ENCODE measurements at regions not wholly inside any gene's neighbourhood (a gene's known extent, or its start where the extent isn't known, plus 50 kb on each side); places are given as distances from the start of the nearest gene placed in this dataset.

DNA sequence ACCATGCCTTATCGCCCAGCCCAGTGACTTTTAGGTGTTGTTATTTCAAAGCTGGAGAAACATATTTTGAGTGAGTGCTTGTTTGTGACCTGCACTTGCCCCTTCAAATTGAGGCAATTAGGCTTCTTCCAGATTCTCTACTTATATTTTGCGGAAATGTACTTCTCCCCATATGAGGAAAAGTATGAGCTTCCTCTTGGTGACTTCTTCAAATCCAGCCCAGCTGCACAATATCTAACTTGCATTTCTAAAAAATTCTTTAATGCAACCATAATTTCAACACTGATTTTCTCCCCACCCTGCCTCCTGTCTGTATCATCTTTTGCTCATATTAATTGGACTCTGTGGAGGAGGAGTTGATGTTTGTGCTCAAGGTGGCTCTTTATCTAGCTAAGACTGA is 391.2 kb upstream of the POU3F3 start:
- no peak for DNase-seq
- WGBS (ENCODE audit: low lambda C conversion rate): 50% methylated on average over 2 of the region's 2 CpGs
- no peak overlapping the region for H3K9ac ChIP-seq
- no peak overlapping the region for H2AFZ ChIP-seq (ENCODE audit: low read depth)
- H3K4me2 ChIP-seq: no peak overlapping the region
- H4K20me1 ChIP-seq (ENCODE audit: insufficient read depth): no peaks in the 10 kb centered on the region
- H3F3A ChIP-seq (replicated peaks; ENCODE audit: insufficient read depth): no peaks in the 10 kb centered on the region
- H3K9me2 ChIP-seq: no peaks in the 10 kb centered on the region
- no peaks in the 10 kb centered on the region for H3K9me3 ChIP-seq
- H3K4me1 ChIP-seq (ENCODE audit: control insufficient read depth in 1 of 2, insufficient read depth in 2 of 2, low read depth in 1 of 2, low read length in 1 of 2): no peaks in the 10 kb centered on the region
- no peaks in the 10 kb centered on the region for H3K36me3 ChIP-seq (replicated peaks in 1 of 2; ENCODE audit: control insufficient read depth in 1 of 2, insufficient read depth in 2 of 2, low read length in 1 of 2)
- POLR2A ChIA-PET: no interaction called here
- H3K27me3 ChIP-seq (ENCODE audit: insufficient read depth): no peaks in the 10 kb centered on the region
- CTCF ChIA-PET: no interaction called here
- H3K79me2 ChIP-seq (ENCODE audit: insufficient read depth): no peaks in the 10 kb centered on the region
- H3K4me3 ChIP-seq (ENCODE audit: low read depth in 2 of 2, low read length in 1 of 2): no peak overlapping the region
- TF ChIP-seq FOXM1 (IDR thresholded peaks at IDR 0.05; ENCODE audit: low read depth): no peak
- no peak for TF ChIP-seq GATA2 (CRISPR knock-in tag; IDR thresholded peaks at IDR 0.05)
- no peak overlapping the region for H3K27ac ChIP-seq (ENCODE audit: low read depth in 2 of 2, low read length in 1 of 2)

DNA sequence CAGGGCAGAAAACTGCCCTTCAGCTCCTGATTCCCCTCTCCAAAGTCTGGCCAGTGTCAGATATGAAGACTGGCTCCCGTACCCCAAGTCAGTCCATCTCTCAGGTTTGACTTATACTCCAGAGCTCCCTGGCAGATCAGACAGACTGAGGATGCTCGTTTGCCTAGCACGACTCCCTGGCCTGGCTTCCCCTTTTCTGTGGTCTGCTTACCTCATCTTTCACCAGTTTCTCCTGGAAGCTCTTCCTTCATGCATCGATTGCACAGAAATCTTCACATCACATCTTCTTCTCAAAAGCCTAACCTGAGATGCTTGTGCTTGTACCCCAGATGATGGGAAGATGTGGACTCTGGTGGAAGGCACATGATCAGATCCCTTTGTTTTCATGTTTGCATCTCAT is 387.9 kb upstream of the POU3F3 start:
- no peak for DNase-seq
- Histone ChIP-seq H3K9me3 (no peaks in the 10 kb centered on the region), H3K27me3 (ENCODE audit: insufficient read depth) (no peaks in the 10 kb centered on the region), H3F3A (replicated peaks; ENCODE audit: insufficient read depth) (no peaks in the 10 kb centered on the region), H3K79me2 (ENCODE audit: insufficient read depth) (no peaks in the 10 kb centered on the region), H3K27ac (ENCODE audit: low read depth in 2 of 2, low read length in 1 of 2) (no peak overlapping the region), H3K9me2 (no peaks in the 10 kb centered on the region), H2AFZ (ENCODE audit: low read depth) (no peak overlapping the region), H3K36me3 (replicated peaks in 1 of 2; ENCODE audit: control insufficient read depth in 1 of 2, insufficient read depth in 2 of 2, low read length in 1 of 2) (no peaks in the 10 kb centered on the region), H3K4me3 (ENCODE audit: low read depth in 2 of 2, low read length in 1 of 2) (no peak overlapping the region), H4K20me1 (ENCODE audit: insufficient read depth) (no peaks in the 10 kb centered on the region), H3K9ac (no peak overlapping the region), H3K4me2 (no peak overlapping the region), H3K4me1 (ENCODE audit: control insufficient read depth in 1 of 2, insufficient read depth in 2 of 2, low read depth in 1 of 2, low read length in 1 of 2) (no peaks in the 10 kb centered on the region)
- TF ChIP-seq TAF1 (IDR thresholded peaks at IDR 0.05; ENCODE audit: borderline replicate concordance, low read depth, low read length): no peak
- no peak for TF ChIP-seq RFX5 (IDR thresholded peaks at IDR 0.05; ENCODE audit: low read length)
- 14% methylated on average over 4 of the region's 4 CpGs for WGBS (ENCODE audit: low lambda C conversion rate)
- POLR2A ChIA-PET: no interaction called here
- CTCF ChIA-PET: no interaction called here

DNA sequence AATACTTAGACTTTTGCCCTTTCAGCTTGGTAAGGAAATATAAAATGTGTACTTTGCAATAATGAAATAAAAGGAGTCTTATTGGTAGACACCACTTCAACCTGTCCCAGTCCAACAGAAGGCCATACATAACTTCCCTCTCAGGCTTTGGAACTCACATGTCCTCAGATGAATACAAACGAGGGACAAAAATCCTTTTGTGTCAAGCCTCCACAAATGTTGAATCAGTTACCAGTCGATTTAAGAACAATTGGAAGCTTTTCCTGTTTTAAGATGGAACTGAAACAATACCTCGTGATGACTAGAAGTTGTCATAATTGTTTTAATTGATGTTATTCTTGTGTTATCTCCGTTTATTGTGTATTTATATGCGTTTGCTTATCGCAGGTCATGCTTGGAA is 385.1 kb upstream of the POU3F3 start:
- WGBS (ENCODE audit: low lambda C conversion rate): 26% methylated on average over 6 of the region's 6 CpGs
- Histone ChIP-seq H3K4me2 (no peak overlapping the region), H3K36me3 (replicated peaks in 1 of 2; ENCODE audit: control insufficient read depth in 1 of 2, insufficient read depth in 2 of 2, low read length in 1 of 2) (no peaks in the 10 kb centered on the region), H3K27me3 (ENCODE audit: insufficient read depth) (no peaks in the 10 kb centered on the region), H2AFZ (ENCODE audit: low read depth) (no peak overlapping the region), H3F3A (replicated peaks; ENCODE audit: insufficient read depth) (no peaks in the 10 kb centered on the region), H3K27ac (ENCODE audit: low read depth in 2 of 2, low read length in 1 of 2) (no peak overlapping the region), H3K9me3 (no peaks in the 10 kb centered on the region), H3K9me2 (no peaks in the 10 kb centered on the region), H4K20me1 (ENCODE audit: insufficient read depth) (no peaks in the 10 kb centered on the region), H3K4me3 (ENCODE audit: low read depth in 2 of 2, low read length in 1 of 2) (no peak overlapping the region), H3K79me2 (ENCODE audit: insufficient read depth) (no peaks in the 10 kb centered on the region), H3K9ac (no peak overlapping the region), H3K4me1 (ENCODE audit: control insufficient read depth in 1 of 2, insufficient read depth in 2 of 2, low read depth in 1 of 2, low read length in 1 of 2) (no peaks in the 10 kb centered on the region)
- TF ChIP-seq, protein P1, sequence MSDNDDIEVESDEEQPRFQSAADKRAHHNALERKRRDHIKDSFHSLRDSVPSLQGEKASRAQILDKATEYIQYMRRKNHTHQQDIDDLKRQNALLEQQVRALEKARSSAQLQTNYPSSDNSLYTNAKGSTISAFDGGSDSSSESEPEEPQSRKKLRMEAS (IDR thresholded peaks at IDR 0.05; ENCODE audit: low read depth): no peak
- TF ChIP-seq, protein P2, sequence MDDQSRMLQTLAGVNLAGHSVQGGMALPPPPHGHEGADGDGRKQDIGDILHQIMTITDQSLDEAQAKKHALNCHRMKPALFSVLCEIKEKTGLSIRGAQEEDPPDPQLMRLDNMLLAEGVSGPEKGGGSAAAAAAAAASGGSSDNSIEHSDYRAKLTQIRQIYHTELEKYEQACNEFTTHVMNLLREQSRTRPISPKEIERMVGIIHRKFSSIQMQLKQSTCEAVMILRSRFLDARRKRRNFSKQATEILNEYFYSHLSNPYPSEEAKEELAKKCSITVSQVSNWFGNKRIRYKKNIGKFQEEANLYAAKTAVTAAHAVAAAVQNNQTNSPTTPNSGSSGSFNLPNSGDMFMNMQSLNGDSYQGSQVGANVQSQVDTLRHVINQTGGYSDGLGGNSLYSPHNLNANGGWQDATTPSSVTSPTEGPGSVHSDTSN (IDR thresholded peaks at IDR 0.05): no peak
- no peak for TF ChIP-seq TAF1 (IDR thresholded peaks at IDR 0.05; ENCODE audit: borderline replicate concordance, low read depth, low read length)
- no peak for TF ChIP-seq TEAD4 (IDR thresholded peaks at IDR 0.05; ENCODE audit: borderline replicate concordance, insufficient read depth)
- TF ChIP-seq, protein P3, sequence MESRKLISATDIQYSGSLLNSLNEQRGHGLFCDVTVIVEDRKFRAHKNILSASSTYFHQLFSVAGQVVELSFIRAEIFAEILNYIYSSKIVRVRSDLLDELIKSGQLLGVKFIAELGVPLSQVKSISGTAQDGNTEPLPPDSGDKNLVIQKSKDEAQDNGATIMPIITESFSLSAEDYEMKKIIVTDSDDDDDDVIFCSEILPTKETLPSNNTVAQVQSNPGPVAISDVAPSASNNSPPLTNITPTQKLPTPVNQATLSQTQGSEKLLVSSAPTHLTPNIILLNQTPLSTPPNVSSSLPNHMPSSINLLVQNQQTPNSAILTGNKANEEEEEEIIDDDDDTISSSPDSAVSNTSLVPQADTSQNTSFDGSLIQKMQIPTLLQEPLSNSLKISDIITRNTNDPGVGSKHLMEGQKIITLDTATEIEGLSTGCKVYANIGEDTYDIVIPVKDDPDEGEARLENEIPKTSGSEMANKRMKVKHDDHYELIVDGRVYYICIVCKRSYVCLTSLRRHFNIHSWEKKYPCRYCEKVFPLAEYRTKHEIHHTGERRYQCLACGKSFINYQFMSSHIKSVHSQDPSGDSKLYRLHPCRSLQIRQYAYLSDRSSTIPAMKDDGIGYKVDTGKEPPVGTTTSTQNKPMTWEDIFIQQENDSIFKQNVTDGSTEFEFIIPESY (IDR thresholded peaks at IDR 0.05; ENCODE audit: borderline replicate concordance, low read depth): no peak
- TF ChIP-seq POLR2AphosphoS5 (IDR thresholded peaks at IDR 0.05; ENCODE audit: low read depth, low read length): no peak
- TF ChIP-seq MEF2A (IDR thresholded peaks at IDR 0.05; ENCODE audit: borderline replicate concordance, low read depth): no peak
- TF ChIP-seq FOXJ3 (CRISPR knock-in tag; IDR thresholded peaks at IDR 0.05): no peak
- TF ChIP-seq JUND (IDR thresholded peaks at IDR 0.05): no peak
- TF ChIP-seq, protein P4, sequence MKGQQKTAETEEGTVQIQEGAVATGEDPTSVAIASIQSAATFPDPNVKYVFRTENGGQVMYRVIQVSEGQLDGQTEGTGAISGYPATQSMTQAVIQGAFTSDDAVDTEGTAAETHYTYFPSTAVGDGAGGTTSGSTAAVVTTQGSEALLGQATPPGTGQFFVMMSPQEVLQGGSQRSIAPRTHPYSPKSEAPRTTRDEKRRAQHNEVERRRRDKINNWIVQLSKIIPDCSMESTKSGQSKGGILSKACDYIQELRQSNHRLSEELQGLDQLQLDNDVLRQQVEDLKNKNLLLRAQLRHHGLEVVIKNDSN (IDR thresholded peaks at IDR 0.05; ENCODE audit: borderline replicate concordance, low read depth): no peak
- CTCF ChIA-PET: interaction anchor here (1.1 to 1.4 kb wide), 2 partner anchors 53 to 381 kb away, joined by 3 to 4 read pairs; no protein-coding TSS in a partner anchor
- POLR2A ChIA-PET: no interaction called here
- no peak for DNase-seq
